ENCODE measurements at regions not wholly inside any gene's neighbourhood (a gene's known extent, or its start where the extent isn't known, plus 50 kb on each side); places are given as distances from the start of the nearest gene placed in this dataset.

GRCh38 chr1:216793973-216794372, 70.7 kb upstream of the ESRRG start:
- DNase-seq (ENCODE audit: low read depth, low spot score), result no peak
- no peak overlapping the region for H3K4me3 ChIP-seq (ENCODE audit: low read depth, low read length)
- POLR2A ChIA-PET, result no interaction called here
- CTCF ChIA-PET, result no interaction called here
- TF ChIP-seq, protein P1, sequence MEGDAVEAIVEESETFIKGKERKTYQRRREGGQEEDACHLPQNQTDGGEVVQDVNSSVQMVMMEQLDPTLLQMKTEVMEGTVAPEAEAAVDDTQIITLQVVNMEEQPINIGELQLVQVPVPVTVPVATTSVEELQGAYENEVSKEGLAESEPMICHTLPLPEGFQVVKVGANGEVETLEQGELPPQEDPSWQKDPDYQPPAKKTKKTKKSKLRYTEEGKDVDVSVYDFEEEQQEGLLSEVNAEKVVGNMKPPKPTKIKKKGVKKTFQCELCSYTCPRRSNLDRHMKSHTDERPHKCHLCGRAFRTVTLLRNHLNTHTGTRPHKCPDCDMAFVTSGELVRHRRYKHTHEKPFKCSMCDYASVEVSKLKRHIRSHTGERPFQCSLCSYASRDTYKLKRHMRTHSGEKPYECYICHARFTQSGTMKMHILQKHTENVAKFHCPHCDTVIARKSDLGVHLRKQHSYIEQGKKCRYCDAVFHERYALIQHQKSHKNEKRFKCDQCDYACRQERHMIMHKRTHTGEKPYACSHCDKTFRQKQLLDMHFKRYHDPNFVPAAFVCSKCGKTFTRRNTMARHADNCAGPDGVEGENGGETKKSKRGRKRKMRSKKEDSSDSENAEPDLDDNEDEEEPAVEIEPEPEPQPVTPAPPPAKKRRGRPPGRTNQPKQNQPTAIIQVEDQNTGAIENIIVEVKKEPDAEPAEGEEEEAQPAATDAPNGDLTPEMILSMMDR (IDR thresholded peaks at IDR 0.05; ENCODE audit: insufficient read depth, low read length, missing control alignments), result no peak

DNA sequence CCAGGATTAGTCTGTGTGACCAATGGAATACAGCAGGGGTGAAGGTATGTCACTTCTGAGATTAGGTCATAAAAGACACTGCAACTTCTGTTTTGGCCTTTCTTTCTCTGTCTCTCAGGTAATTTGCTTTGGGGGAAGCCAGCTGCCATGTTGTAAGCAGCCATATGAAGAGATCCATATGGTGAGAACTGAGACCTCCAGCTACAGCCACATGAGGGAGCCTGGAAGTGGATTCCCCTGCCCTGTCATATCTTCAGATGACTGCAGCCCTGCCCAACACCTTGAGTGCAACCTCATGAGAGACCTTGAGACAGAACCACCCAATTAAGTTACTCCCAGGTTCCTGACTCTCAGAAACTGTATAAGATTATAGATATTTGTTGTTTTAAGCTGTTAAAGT, 70.1 kb upstream of the ESRRG start:
- TF ChIP-seq, protein P1 (IDR thresholded peaks at IDR 0.05; ENCODE audit: insufficient read depth, low read length, missing control alignments), result no peak
- ChIA-PET POLR2A (no interaction called here), CTCF (no interaction called here)
- no peak overlapping the region for H3K4me3 ChIP-seq (ENCODE audit: low read depth, low read length)
- DNase-seq (ENCODE audit: low read depth, low spot score), result no peak

GRCh38 chr1:216788671-216789070, 65.4 kb upstream of the ESRRG start:
- H3K4me3 ChIP-seq (ENCODE audit: low read depth, low read length), result no peak overlapping the region
- ChIA-PET POLR2A (no interaction called here), CTCF (no interaction called here)
- TF ChIP-seq, protein P1 (IDR thresholded peaks at IDR 0.05; ENCODE audit: insufficient read depth, low read length, missing control alignments), result no peak
- DNase-seq (ENCODE audit: low read depth, low spot score), result no peak

GRCh38 chr1:216785737-216786136, 62.5 kb upstream of the ESRRG start:
- no peak for DNase-seq (ENCODE audit: low read depth, low spot score)
- no peak overlapping the region for H3K4me3 ChIP-seq (ENCODE audit: low read depth, low read length)
- POLR2A ChIA-PET, result no interaction called here
- TF ChIP-seq, protein P1 (IDR thresholded peaks at IDR 0.05; ENCODE audit: insufficient read depth, low read length, missing control alignments), result no peak
- CTCF ChIA-PET, result no interaction called here

- CTCF ChIA-PET, result no interaction called here
- no peak for DNase-seq (ENCODE audit: low read depth, low spot score)
- POLR2A ChIA-PET, result no interaction called here
- TF ChIP-seq, protein P1 (IDR thresholded peaks at IDR 0.05; ENCODE audit: insufficient read depth, low read length, missing control alignments), result no peak
- H3K4me3 ChIP-seq (ENCODE audit: low read depth, low read length), result no peak overlapping the region
Measured at GRCh38 chr1:216785221-216785620, 62.0 kb upstream of the ESRRG start.

- TF ChIP-seq, protein P1 (IDR thresholded peaks at IDR 0.05; ENCODE audit: insufficient read depth, low read length, missing control alignments), result no peak
- ChIA-PET POLR2A (no interaction called here), CTCF (no interaction called here)
- no peak overlapping the region for H3K4me3 ChIP-seq (ENCODE audit: low read depth, low read length)
- no peak for DNase-seq (ENCODE audit: low read depth, low spot score)
Measured at GRCh38 chr1:216779686-216780085, 56.5 kb upstream of the ESRRG start.
